NCI-H82 treated with DMSO at 0.1 percent for 48 hours (cell line): ENCODE measurements at regions not wholly inside any gene's neighbourhood (a gene's known extent, or its start where the extent isn't known, plus 50 kb on each side); places are given as distances from the start of the nearest gene placed in this dataset.
"Not testable (repeated sequence)": the region's sequence is repeated elsewhere in the genome, so short reads cannot be mapped to it uniquely, and the experiment has no call there.

Experiments
- DNase-seq: peaks from one replicate; lab custom pipeline; 2025; ENCODE audit not compliant: unreplicated experiment; lab: John Stamatoyannopoulos, UW

DNA sequence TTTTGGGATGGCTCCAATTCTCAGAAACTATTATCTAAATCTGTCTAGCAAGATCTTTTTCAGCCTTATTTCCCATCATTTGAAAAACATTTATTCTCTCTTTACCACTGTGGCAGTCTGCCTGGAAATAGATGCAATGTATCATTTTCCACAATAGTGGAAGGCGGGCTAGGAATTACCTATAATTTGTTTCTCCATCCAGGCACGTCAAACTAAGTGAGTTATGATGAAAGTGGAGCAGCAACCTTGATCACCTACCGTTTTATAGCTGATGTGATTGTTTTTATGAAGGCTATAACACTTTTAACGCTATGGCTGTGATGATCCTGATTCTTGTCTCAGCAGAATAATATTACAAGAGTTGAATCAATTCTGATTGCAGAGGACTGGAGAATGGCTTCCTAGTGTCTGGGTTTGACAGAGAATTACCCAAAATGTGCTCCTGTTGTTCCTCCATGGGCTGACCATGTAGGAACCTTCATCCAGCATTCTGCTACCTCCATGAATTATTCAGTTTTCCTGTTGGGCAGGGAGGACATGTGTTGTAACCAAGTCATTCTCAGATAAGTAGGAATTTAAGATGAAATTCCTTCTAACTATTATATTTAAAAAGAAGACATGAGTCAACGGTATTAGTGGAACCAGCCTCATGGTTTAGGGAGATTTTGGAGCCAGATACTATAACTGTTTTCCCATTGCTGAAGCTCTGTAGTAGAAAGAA, 231.5 kb upstream of the SGO1 start:
- no peak for DNase-seq

DNA sequence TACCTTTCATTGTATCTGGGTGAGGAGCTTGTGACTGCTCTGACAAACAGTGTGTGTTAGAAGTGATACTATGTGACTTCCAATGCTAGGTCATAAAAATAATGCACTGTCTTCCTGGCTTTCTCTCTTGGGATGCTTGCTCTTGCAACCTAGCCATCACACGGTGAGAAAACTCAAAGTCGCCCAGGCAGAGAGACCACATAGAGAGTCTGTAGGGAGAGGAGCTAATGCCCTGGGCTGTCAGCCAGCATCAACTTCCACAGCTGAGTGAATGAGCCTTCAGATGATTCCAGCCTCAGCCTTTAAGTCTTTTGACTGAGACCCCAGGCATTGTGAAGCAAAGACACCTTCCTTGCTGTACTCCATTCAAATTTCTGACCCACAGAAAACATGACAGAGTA, 220.6 kb upstream of the SGO1 start:
- DNase-seq: no peak

DNA sequence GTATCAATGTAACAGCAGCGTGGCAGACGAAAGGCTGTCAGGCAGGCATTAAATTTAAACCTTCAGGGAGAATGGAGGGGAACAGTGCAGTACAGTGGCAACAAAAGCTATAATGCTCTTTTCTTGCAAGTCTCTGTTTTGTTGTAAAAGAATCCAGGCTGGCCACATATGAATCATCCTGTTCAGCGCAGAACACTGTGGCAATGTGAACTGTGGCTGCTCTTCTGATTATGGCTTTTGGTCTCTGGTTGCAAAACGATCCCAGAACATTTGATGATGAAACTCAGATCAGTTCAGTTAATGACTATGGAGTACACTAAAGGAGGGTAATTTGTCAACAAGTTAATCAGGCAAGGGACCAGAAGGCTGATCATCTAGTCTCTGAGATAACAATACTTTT, 219.7 kb upstream of the SGO1 start:
- no peak for DNase-seq

DNA sequence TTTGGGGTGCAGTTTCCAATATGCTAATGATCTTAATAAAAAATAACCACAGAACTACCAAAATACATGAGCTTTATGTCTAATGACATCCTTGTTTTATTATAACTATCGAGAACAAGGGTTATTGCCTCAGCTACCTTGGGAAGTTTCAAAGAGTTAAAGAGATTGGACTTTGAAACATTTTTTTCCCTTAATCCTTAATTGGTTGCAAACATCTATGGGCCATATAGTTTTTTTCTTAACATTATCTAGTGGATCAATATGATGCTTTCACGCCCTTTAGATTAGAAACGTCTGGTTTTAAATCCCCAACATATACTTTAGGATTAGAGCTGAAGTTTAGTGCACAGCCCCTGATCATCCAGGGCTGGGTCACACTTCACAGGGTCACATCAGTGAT, 219.2 kb upstream of the SGO1 start:
- peak; percentile 1 for DNase-seq

DNA sequence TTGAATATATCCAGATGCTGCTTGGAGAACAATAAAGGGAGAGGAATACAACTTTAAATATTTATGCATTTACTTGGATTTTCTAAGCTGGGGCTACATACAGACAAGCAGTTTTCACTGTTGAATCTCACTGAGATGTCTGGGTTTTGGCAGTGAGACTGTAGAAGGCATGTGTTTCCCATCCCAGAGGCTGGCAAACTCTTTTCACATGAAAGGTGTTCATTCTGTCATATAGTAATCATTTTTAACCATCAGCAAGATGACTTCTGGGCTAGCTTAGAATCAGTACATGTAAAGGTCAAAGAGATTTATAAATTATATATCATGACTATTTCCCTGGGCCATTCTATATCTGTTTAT, 218.7 kb upstream of the SGO1 start:
- DNase-seq: no peak

DNA sequence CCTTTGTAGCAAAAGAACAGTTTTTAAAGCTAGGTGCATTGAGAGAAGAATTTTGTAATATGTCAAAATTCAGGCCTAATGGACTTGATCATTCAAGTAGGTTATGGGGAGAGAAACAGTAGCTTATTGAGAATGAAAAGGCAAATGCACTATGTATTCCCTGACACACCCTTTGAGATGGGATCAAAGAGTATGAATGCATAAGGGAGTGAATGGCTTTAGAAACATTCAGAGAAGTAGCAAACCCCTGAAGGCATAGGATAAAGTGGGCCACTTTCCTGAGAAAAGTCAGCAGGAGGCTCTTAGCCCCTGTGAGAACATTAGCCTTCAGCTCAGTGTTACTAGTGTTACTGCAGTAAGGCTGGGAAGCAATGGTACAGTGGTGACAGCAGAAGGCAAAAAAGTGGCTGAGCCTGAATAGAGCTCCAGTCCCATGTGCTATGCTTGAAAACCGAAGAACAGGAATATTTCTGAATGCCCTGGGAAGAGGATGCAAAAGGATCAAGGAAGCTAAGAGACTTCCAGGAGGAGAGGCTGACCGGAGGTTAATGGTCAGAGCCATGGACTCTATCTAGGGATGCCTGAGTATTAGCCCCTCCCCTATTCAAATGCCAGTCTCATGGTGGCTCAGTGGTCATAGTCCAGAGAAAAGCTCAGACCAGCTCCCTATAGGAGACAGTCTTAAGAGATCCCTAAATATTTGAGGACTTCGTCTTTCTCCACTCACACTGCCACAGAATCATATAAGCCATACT, 218.2 kb upstream of the SGO1 start:
- no peak for DNase-seq

DNA sequence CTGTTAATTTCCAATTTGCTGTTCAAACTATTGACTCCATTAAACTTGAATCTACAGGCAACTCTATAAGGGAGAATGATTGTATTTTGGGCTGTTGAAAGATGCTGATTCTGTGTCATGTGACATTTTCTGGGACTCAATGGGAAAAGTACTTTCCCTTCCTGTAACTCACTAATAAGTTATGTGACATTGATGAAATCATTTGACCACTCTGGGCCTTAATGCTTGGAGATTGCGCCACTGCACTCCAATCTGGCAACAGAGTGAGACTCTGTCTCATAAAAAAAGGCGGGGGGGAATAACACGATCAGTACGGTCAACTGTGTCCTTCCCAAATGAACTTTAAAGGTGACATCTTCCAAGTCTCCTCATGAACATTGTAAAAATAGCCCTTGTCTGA, 215.2 kb upstream of the SGO1 start:
- no peak for DNase-seq

DNA sequence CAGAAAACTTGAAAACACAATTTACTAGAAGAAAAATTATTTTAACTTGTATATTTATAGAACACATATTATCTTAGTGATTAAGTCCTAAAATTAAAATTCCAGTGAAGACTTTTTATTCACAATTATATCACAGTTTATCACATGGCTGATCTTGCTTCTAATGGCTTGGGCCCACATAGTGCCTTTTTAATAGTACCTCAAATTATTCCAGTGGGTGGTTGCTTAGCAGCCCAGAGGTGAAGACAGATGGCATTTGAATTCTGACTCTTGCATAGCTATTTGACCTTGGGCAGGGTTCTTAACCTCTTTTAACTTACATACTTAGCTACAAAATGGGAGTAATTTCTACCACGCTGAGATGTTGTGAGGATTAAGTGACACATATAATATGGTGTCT, 214.7 kb upstream of the SGO1 start:
- DNase-seq: no peak

DNA sequence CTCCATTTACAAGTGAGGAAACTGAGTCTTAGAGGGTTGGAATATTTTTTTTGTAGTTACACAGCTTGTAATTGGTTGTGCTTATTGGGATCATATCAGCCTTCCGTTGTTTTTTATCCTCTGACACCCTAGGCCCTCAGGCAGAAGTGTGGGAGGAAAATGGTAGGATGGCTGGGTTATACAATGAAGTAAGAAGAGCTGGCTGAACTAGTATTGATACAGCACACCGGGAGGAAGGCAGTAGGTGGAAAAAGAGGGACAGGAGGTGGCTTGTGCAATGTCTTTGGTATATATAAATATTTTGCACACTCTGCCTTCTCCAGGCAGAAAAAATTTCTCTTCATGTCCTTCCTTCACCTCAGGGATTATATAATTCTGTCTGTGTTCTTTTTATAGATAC, 214.3 kb upstream of the SGO1 start:
- no peak for DNase-seq

DNA sequence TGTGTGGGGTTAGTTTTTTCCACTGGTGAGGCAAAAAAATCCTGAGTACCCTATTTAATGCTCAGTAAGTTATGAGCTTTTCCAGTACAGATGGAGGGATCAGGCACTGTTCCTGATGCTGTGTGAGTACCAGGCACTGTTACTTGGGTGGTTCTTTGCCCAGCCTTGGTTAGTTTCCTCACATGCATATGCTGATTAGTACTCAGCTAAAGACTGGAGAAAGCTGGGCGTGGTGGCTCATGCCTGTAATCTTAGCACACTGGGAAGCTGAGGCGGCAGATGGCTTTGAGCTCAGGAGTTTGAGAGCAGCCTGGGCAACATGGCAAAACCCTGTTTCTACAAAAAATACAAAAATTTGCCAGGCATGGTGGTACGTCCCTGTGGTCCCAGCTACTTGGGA, 210.3 kb upstream of the SGO1 start:
- no peak for DNase-seq

DNA sequence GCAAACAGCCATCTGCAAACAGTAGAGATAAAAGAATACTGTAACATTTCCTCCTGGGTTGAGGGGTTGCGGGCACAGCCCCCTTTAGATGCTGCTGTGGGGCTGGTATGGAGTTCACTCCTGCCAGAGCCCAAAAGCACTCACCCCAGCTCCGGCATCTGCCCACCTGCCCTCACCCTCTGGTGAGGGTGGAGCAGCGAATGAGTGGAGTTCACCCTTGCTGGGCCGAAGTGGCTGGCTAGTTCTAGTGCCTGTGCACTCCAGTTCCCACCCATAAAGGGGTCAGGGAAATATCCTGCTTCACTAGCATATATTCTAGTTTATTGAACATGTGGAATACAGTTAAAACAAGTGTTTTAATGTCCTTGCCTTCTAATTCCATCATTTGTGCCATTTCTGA, 209.7 kb upstream of the SGO1 start:
- no peak for DNase-seq

DNA sequence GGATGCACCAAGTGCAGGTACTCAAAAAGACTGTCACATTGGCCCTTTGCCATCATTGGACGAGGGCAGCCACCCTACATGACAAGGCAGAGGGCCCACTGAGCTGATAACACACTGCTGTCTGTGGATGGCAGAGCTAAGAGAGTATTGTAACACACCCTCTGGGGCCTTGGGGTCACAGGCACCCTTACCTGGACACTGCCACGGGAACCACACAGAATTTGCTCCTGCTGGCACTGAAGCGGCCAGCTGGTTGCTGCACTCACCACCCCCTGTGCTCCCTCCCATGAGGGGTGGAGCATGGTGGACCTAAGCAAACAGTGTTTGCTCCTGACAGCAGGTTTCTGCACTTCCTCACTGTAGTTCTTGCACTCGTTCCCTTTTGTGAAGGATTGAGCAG, 208.2 kb upstream of the SGO1 start:
- DNase-seq: no peak

DNA sequence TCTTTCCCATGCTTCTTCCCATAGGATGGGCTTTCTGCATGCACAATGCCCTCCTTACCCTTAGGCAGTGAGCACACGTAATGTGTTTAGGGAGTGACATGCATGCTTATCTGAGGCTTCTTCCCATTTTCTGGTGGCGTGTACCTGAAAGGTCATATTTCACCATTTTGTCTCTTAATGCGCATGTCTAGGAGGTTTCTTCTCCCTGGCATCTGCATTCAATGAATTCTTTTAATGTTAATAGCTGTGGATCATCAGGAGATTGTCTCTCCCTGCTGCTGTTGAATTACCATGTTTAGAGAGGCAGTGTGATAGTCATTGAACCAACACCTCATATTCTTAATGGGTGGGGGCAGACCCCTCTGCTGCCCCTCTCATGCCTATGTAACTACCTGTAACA, 205.6 kb upstream of the SGO1 start:
- DNase-seq: no peak

DNA sequence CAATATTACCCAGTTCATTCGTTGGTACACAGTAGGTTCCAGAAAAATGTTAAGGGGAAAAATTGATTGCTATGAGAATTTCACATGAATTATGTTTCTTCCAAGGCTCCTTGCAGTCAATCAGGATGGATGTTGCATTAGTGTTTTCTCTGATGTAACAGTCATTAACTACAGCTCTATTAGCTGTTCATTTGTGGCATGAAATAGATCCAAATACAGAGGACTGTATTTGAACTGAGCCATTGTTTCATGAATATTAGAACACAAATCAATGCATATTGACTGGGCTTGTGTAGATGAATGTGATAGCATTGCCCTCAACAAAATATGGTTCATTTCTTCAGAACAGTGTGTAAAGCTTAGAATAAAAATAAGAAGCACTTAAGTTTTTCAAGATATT, 203.0 kb upstream of the SGO1 start:
- DNase-seq: no peak

DNA sequence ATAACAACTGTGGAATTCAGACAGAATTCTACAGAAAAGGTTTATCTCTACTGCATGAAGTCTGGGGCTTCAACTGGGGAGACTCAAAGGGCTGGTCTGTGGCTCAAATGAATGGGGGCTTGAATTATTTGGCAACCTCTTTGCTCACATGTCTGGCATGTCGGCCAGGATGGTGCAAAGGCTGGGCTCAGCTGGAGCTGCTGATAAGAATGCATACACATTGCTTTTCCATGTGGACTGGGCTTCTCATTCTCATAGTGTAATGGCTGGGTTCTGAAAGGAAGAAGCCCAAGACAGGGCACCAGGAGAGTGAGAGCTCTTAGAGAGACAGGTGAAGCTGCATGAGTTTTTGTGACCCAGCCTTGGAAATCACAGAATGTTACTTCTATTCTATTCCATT, 194.3 kb upstream of the SGO1 start:
- no peak for DNase-seq

DNA sequence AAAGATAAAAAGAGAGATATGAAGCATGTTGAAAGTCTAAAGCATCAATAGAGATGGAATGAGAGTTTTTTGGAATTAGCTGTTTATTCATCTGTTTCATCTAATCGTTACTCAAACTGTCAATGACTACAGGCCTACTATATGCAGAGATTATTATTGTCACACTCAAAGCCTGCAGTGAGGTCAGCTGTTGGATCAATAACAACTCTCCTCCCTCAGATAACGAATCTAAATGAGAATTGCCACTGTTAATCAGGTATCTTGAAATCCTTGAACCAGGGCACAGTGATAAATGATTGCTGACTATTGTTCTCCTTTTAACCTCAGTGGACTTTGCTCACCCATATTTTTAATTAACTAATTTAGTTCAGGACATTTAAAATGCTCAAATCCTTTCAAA, 192.3 kb upstream of the SGO1 start:
- no peak for DNase-seq

DNA sequence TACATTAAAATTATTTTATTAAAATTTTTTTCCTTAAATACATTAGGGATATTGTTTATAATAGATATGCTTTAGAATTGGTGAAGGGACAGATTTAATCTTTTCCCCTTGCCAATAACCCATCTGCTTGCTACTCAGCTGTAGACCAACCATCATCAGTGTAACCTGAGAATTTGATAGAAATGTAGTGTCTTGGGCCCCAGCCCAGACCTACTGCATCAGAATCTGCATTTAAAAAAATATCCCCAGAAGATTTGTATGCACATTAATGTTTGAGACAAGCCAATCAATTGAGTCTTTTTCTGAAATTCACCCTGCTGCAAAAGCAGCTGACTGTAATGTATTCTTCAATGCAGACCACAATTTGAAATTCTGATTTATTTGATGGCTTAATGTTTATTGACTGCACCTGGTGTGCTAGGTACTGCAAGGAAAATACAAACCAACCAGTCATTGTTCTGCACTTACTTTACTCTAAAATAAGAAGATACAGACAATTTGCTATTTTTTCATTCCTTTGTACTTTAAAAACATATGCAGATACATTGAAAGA, 190.7 kb upstream of the SGO1 start:
- no peak for DNase-seq

DNA sequence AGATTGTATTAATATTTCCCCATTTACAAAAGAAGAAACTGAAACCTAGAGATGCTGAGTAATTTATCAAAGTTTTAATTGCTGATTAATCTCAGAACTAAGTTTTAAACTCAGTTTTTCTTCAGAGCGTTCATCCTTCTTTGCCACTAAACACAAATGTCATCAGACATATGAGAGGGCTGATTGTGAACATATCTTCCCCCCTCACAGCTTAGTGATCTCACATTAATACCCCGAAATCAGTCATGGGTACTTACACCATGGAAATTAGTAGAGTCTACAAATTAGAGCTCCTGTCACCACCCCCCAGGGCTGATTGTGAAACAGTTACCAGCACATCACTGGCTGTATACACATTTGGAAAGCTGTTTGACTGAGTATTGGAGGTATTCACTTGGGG, 189.3 kb upstream of the SGO1 start:
- DNase-seq: no peak

DNA sequence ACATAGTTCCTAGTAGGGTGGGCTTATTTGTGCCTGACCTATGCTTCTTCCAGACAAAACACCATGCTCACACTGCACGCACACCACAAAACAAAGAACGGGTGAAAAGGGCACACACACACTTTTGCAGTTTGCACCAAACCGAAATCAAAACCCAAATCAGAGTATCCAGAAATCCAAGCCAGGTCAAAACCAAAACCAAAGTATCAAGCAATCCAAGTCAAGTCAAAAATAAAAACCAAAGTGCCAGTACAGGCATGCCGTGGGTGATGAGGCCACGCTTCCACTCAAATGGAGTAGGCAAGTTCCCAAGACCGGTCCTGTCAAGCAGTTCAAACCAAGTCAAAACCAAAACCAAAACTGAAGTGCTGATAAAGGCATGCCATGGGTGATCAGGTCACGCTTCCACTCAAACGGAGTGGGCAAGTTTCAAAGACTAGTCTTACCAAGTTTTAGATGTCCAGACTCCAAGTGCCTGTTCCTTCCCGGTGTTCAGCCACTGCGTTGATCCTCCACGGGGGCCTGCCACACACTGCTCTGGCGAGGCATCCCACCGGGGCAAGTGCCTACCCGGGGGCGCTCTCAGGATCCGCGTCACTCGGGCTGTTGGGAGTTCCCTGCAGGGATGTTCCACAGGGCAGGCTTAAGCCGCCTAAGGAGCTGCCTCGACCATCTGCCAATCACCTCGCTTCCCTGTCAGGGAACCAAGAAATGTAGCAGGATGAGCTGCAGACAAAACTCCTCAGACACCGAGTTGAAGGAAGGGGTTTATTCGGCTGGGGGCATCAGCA, 184.5 kb upstream of the SGO1 start:
- DNase-seq: not testable (repeated sequence)

DNA sequence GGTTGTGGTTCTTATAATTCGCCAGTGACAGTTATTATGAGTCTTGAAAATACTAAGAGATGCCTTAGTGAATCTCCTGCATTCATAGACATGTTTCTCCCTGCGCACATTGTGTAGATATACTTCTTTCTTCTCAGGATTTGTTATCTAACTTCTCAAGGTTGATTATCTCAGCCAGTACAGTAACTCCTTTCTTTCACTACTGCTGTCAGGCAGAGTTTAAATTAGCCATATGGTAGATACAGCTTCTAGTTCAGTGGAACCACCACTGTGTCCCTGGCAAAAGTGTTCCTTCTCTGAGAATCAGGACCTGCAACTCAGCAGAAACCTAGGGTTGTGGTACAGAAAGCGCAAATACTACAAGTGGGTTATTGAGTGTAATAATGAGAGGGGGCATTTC, 175.0 kb upstream of the SGO1 start:
- DNase-seq: no peak

DNA sequence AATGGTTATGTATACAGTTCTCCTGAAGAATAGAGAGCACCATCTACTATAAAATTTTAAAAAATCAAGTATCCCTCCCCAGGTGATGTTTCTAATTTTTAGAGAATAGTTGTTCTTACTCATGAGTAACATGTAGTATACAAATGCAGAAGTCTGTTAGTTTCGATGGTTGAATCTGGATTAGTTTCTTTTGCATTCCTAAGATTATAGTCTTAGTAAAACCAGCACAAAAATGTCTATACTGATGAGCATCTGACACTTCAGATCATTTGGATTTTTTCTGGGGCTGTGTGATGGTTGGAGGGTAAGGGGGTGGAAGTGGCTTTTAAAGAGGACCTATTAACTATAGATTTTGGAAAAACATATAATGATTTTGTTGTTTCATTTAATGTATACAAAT, 167.3 kb upstream of the SGO1 start:
- DNase-seq: no peak
